Endometrial microvascular endothelial cells (primary cell): ENCODE measurements at regions not wholly inside any gene's neighbourhood (a gene's known extent, or its start where the extent isn't known, plus 50 kb on each side); places are given as distances from the start of the nearest gene placed in this dataset.

Experiments used
- in situ Hi-C: cut with HindIII; loops from 2 replicates; pipeline ENCODE4 v1.10.0; 2017; ENCODE audit warnings: low sequenced_read_pairs, low pct_unique_long_range_greater_than_20kb; ENCODE audit errors: inconsistent ontology term

DNA sequence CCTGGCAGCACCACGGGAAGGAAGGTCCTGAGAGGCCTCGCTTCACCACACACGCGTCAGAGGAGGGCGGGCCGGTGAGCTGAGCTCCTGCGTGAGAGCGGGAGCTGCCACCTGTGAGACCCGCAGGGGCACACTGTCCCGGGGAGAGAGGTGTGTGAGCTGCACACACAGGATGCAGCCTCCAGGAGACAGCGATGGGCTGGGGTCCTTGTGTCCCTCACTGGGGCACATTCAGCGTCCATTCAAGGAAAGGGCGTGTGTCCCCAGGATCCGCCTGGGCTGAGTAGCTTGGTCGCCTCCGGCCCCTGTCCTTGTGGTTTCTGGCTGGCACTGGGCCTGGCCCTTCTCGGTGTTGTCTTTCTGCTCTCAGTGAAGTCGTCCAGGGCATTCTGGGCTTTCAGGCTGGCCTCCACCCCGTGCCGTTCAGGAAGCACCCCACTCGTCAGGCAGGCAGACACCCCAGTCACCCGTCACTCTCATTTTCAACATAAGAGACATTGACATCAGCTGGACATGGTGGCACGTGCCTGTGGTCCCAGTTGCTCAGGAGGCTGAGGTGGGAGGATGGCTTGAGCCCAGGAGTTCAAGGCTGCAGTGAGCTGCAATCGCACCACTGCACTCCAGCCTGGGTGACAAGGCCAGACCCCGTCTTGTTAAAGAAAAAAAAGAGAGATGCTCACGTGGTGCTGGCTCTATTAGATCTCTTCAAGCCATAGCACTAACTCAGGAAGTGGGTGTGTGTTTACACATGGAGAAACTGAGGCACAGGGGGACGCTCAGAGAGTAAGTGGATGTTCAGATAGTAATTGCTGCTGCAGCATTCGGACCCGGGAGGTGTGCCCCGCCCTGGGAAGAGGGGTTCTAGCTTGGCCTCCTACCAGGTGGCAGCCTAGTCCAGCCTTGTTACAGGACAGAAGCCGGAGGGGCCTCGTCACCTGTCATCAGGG lies 1081.6 kb downstream of the BRD1 start:
- in situ Hi-C loops: no loop called here

GRCh38 chr22:48744967-48745841 lies 1082.5 kb downstream of the BRD1 start:
- in situ Hi-C loops: no loop called here

GRCh38 chr22:48744283-48744641 lies 1083.4 kb downstream of the BRD1 start:
- in situ Hi-C loops: no loop called here

- in situ Hi-C loops: no loop called here
These were observed 1083.9 kb downstream of the BRD1 start for GRCh38 chr22:48743601-48744282.

DNA sequence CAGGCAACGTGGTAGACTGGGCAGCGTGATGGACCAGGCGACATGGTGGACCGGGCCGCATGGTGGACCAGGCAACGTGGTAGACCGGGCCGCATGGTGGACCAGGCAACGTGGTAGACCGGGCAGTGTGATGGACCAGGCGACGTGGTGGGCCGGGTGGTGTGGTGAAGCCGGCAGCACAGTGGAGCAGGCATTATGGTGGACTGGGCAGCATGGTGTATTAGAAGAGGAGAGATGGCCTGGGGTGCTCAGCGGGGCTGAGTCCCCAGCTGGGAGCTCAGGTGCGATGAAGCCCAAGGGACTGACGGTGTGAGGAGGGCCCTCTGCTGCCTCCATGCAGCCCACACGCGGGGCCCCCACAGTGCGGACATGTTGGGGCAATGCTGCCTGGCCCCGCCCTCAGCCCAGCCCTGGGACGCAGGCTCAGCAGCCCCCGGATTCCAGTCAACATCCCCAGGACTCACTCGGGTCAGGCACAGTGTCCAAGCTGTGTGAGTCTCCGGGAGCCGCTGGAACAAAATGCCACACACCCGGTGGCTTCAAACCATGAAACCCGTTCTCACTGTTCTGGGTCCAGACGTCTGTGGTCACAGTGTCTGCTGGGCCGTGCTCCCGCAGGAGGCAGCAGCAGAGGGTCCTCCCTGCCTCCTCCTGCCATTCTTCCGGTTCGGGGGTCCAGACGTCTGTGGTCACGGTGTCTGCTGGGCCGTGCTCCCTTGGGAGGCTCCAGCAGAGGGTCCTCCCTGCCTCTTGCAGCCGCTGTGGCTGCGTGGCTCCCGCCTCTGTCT lies 1084.9 kb downstream of the BRD1 start:
- in situ Hi-C loops: no loop called here

DNA sequence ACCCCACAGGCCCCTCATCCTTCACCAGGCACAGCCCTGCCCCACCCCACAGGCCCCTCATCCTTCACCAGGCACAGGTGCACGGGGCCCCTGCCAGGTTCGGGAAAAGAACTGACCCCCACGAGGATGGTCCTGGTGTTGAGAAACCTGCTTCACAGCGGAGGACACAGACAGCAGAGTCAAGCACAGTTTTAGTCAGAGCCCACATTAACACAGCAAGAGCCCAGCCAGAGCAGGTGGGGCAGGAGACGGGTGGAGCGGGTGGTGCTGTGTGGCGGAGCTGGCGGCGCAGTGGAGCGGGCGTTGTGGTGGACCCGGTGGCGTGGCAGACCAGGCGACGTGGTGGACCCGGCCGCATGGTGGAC lies 1085.5 kb downstream of the BRD1 start:
- in situ Hi-C loops: no loop called here

DNA sequence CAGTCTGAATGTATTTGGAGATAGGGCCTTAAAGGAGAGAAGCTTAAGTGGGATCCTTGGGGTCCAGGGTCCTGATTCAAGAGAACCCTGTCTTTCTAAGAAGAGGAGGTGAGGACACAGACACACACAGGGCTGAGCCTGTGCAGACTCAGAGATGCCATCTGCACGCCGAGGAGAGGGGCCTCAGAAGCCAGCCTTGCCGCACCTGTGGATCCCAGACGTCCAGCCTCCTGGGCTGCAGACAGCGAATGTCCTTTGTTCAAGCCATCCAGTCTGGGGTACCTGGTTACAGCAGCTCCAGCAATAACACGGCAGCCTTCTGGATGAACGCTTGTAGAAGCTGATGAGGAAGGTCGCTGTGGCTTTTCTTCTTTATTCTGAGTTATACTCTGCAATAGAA lies 1086.1 kb downstream of the BRD1 start:
- in situ Hi-C loops: no loop called here

- in situ Hi-C loops: no loop called here
These were observed 1086.8 kb downstream of the BRD1 start for GRCh38 chr22:48740731-48741405.

DNA sequence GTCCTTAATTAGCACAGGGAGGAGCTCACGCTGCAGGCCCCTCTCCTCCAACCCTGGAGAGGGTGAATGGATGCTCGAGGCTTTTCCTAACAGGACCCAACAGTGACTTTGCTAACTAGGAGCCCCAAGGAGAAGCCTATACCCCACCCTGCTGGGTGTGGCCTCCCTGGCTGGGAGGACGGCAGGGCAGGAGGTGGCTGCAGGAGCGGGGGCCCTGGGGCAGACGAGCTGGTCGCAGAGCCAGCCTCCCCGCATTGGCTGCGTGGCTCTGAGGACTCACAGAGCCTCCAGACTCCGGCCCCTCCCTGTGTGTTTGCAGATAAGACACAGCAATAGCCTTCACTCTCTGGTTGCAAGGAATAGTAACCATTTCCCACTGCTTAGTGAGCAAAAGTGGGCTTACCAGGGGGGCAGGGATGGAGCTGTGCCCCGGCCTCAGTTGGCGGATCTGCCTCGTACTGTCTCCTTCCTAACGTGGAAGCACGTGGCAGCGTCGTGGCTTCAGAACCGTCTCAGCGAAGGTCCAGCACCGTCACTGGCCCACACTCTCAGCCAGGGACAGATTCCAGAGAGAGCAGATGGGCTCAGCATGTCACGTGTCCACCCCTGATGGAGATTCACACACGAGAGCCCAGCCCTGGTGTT lies 1087.5 kb downstream of the BRD1 start:
- in situ Hi-C loops: no loop called here

- in situ Hi-C loops: no loop called here
These were observed 1088.2 kb downstream of the BRD1 start for GRCh38 chr22:48739348-48740085.

DNA sequence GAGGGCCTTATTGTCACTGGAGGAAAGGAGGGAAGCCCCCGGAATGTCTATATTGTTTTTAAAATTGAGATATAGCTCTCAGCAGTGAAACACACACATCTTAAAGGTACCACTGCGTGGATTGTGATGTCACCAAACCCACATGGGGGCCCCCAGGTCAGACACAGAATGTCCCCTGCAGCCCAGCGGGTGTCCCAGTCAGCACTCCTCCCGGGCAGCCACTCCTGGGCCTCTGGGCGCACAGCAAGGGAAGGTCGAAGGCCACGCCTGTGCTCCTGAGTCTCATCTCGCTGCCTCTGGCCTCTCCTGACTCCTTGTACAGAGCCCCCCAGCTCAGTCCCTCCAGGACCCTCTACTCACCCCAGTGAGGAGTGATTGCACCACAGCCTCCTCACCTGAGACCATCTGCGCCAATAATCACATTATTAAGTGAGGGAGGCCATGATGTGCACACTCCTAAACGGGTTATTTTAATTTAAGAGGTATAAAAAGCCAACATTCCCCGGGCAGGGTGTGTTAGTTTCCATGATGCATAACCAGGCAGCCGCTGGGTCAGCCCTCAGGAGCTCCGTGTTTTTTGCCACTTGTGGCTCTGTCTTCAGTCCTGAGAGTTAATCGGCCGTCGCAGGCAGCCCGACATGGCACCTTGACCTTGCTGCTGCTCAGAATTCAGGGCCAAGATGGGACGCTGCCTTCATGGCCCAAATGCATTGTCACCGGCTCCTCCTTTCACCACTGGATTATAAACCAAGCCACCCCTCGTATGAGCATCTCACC lies 1089.3 kb downstream of the BRD1 start:
- in situ Hi-C loops: no loop called here

DNA sequence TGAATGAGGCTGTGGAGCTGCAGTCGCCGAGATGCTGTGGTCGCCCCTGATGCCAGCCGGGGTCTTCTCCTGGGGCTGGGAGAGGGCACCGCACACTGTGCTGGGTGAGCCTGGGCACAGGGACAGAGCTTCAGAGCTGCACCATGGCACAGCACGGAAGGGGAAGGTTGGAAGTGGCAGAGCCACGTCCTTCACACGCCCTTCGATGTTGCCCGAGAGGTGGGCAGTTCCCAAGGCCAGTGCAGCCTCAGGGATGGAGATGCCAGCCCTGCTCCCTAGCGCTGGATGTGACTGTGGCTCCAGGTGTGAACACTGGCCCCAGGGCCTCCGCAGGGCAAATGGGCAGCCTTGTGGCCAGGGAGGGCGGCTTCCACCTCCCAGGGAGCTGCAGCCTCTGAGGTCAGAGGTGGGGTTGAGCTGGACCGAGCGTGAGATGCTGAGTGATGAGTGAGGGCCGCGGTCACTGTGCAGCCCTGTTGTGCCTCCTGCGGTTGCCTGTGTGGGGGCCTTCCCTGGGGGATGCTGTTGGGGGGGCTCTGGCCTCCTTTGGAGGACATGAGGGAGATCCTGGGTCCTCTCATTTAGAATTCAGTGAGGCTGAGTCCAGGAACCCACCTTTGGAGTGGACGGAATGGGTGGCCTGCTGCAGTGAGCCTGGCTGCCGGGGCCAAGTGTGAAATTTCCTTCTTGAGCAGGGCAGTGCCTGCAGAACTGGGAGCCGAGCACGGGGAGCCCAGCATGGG lies 1090.0 kb downstream of the BRD1 start:
- in situ Hi-C loops: no loop called here

GRCh38 chr22:48736593-48737460 lies 1090.8 kb downstream of the BRD1 start:
- in situ Hi-C loops: no loop called here

DNA sequence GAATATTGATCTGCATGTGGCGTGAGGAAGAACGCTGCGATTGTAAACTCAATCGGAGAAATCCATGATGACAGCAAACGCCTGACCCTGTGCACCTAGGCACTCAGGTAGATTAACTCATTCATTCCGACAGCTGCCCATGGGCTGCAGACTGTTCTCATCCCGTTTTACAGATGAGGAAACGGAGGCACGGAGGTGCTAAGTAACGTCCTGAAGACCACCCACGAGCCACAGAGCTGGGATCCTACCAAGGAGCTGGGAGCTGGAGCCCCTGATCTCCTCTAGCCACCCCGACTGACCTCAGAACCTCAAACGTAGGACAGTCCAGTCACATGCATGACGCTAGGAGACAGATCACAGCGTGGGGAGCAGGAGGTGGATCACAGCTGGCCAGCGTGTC lies 1092.7 kb downstream of the BRD1 start:
- in situ Hi-C loops: no loop called here

- in situ Hi-C loops: no loop called here
These were observed 1093.3 kb downstream of the BRD1 start for GRCh38 chr22:48734359-48734758.
